ENCODE measurements at regions not wholly inside any gene's neighbourhood (a gene's known extent, or its start where the extent isn't known, plus 50 kb on each side); places are given as distances from the start of the nearest gene placed in this dataset.

- Histone ChIP-seq H3K79me2 (ENCODE audit: insufficient read depth, low read length) (no peaks in the 10 kb centered on the region), H2AK5ac (ENCODE audit: insufficient read length, low read length) (no peak overlapping the region), H3K18ac (ENCODE audit: insufficient read length, low read depth, low read length) (no peak overlapping the region), H2BK120ac (ENCODE audit: low read depth, low read length, poor library complexity, severe bottlenecking) (no peak overlapping the region), H3T11ph (ENCODE audit: low read length) (no peak overlapping the region), H4K5ac (ENCODE audit: insufficient read length, low read depth, low read length) (no peak overlapping the region), H2BK15ac (ENCODE audit: low read depth, low read length) (no peak overlapping the region), H3K4me2 (ENCODE audit: insufficient read depth, insufficient read length, low read length) (no peak overlapping the region), H3K79me1 (ENCODE audit: insufficient read depth, low read depth, low read length, poor library complexity, severe bottlenecking) (no peaks in the 10 kb centered on the region), H3K4ac (ENCODE audit: low read depth, low read length) (no peak overlapping the region), H2BK20ac (ENCODE audit: low read depth, low read length, poor library complexity, severe bottlenecking) (no peak overlapping the region), H3K4me1 (ENCODE audit: insufficient read depth, low read length) (no peaks in the 10 kb centered on the region; the same call in 1 of the 2 replicates), H3K9me3 (ENCODE audit: control insufficient read depth, low read depth, low read length) (no peaks in the 10 kb centered on the region), H4K8ac (replicated peaks; ENCODE audit: insufficient read length, low read depth, low read length) (no peak overlapping the region), H3K27ac (ENCODE audit: insufficient read length, low read depth, low read length) (no peak overlapping the region), H3K23ac (ENCODE audit: insufficient read length, low read depth, low read length) (no peak overlapping the region), H4K91ac (ENCODE audit: insufficient read length, low read depth, low read length) (no peak overlapping the region), H2BK5ac (ENCODE audit: insufficient read length, low read length) (no peak overlapping the region), H3K56ac (ENCODE audit: insufficient read length, low read depth, low read length) (no peak overlapping the region), H2BK12ac (ENCODE audit: insufficient read length, low read depth, low read length) (no peak overlapping the region), H2AFZ (ENCODE audit: low read length) (no peak overlapping the region), H4K20me1 (ENCODE audit: control insufficient read depth, insufficient read depth, insufficient read length) (no peaks in the 10 kb centered on the region), H3K27me3 (ENCODE audit: insufficient read depth, low read length) (no peaks in the 10 kb centered on the region), H3K9ac (ENCODE audit: extremely low read depth, insufficient read length, low read length) (no peak overlapping the region), H3K14ac (ENCODE audit: insufficient read depth, low read length) (no peak overlapping the region), H3K23me2 (ENCODE audit: insufficient read length, low read depth, low read length, poor library complexity, severe bottlenecking) (no peaks in the 10 kb centered on the region)
- H3K4me3 Mint-ChIP-seq, result no peak overlapping the region
- no peaks in the 10 kb centered on the region for H3K4me1 Mint-ChIP-seq
- H3K36me3 Mint-ChIP-seq (ENCODE audit: insufficient read depth in 1 of 3, low read depth in 3 of 3), result no peaks in the 10 kb centered on the region
- no peak overlapping the region for H3K27ac Mint-ChIP-seq
- WGBS (ENCODE audit: extremely low coverage, insufficient read length, low lambda C conversion rate), result no CpG with 5 or more reads among the region's 2 CpGs
- no peak for DNase-seq
- TF ChIP-seq CTCF (conservative IDR thresholded peaks at IDR 0.05), result no peak
- H3K27me3 Mint-ChIP-seq (ENCODE audit: low read depth), result no peaks in the 10 kb centered on the region
- H3K9me3 Mint-ChIP-seq, result no peaks in the 10 kb centered on the region
Measured at GRCh38 chr2:49861821-49862220, 707.5 kb upstream of the FSHR start.
